ENCODE measurements at regions not wholly inside any gene's neighbourhood (a gene's known extent, or its start where the extent isn't known, plus 50 kb on each side); places are given as distances from the start of the nearest gene placed in this dataset.

GRCh38 chr16:59193637-59194036 lies 459.5 kb upstream of the GOT2 start:
- no peak for TF ChIP-seq POLR2A (IDR thresholded peaks at IDR 0.05)
- no peak for TF ChIP-seq EP300 (IDR thresholded peaks at IDR 0.05)
- TF ChIP-seq CTCF (IDR thresholded peaks at IDR 0.05): no peak
- no peaks in the 10 kb centered on the region for H3K4me1 ChIP-seq (ENCODE audit: insufficient read depth)

GRCh38 chr16:59192551-59193199 lies 458.6 kb upstream of the GOT2 start:
- no peak for DNase-seq
- Histone ChIP-seq H3K27me3 (no peaks in the 10 kb centered on the region), H3K4me3 (no peak overlapping the region), H3K36me3 (no peaks in the 10 kb centered on the region), H3K27ac (no peak overlapping the region), H3K9me3 (no peaks in the 10 kb centered on the region), H3K4me1 (ENCODE audit: insufficient read depth) (no peaks in the 10 kb centered on the region)
- 49 to 64% (median 52%) methylated on average over 6 of the region's 6 CpGs for WGBS, 3 donors
- TF ChIP-seq POLR2A (IDR thresholded peaks at IDR 0.05) (no peak), CTCF (IDR thresholded peaks at IDR 0.05) (no peak), EP300 (IDR thresholded peaks at IDR 0.05) (no peak)
- intact Hi-C loops (cut with DNase I): no loop called here

More at GRCh38 chr16:59193637-59194036, 459.5 kb upstream of the GOT2 start:
- no peak overlapping the region for H3K4me3 ChIP-seq
- H3K27ac ChIP-seq: no peak overlapping the region
- 92 to 96% (median 96%) methylated on average over 2 of the region's 2 CpGs for WGBS, 3 donors
- intact Hi-C loops (cut with DNase I): no loop called here
- no peaks in the 10 kb centered on the region for H3K9me3 ChIP-seq
- no peak for DNase-seq
- no peaks in the 10 kb centered on the region for H3K27me3 ChIP-seq
- no peaks in the 10 kb centered on the region for H3K36me3 ChIP-seq

- TF ChIP-seq CTCF (IDR thresholded peaks at IDR 0.05) (no peak), POLR2A (IDR thresholded peaks at IDR 0.05) (no peak), EP300 (IDR thresholded peaks at IDR 0.05) (no peak)
- H3K27me3 ChIP-seq: no peaks in the 10 kb centered on the region
- H3K27ac ChIP-seq: no peak overlapping the region
- no peaks in the 10 kb centered on the region for H3K4me1 ChIP-seq (ENCODE audit: insufficient read depth)
- DNase-seq: no peak
- intact Hi-C loops (cut with DNase I): no loop called here
- no peak overlapping the region for H3K4me3 ChIP-seq
- no peaks in the 10 kb centered on the region for H3K9me3 ChIP-seq
- no peaks in the 10 kb centered on the region for H3K36me3 ChIP-seq
Observed at GRCh38 chr16:59190731-59191130, 456.6 kb upstream of the GOT2 start.

GRCh38 chr16:59188029-59188428 lies 453.9 kb upstream of the GOT2 start:
- 62 to 76% (median 71%) methylated on average over 3 of the region's 3 CpGs for WGBS, 3 donors
- DNase-seq: no peak
- H3K4me1 ChIP-seq (ENCODE audit: insufficient read depth): no peaks in the 10 kb centered on the region
- no peak overlapping the region for H3K27ac ChIP-seq
- intact Hi-C loops (cut with DNase I): loop anchor here in 1 of 4 donors (10.0 kb wide), 1 partner anchor 517 kb away; no protein-coding TSS in a partner anchor
- no peak for TF ChIP-seq POLR2A (IDR thresholded peaks at IDR 0.05)
- no peak for TF ChIP-seq CTCF (IDR thresholded peaks at IDR 0.05)
- no peak for TF ChIP-seq EP300 (IDR thresholded peaks at IDR 0.05)
- no peaks in the 10 kb centered on the region for H3K9me3 ChIP-seq
- no peak overlapping the region for H3K4me3 ChIP-seq
- H3K27me3 ChIP-seq: no peaks in the 10 kb centered on the region
- no peaks in the 10 kb centered on the region for H3K36me3 ChIP-seq

Data from ovary (tissue), 7 donors.